ENCODE measurements at regions not wholly inside any gene's neighbourhood (a gene's known extent, or its start where the extent isn't known, plus 50 kb on each side); places are given as distances from the start of the nearest gene placed in this dataset.

DNA sequence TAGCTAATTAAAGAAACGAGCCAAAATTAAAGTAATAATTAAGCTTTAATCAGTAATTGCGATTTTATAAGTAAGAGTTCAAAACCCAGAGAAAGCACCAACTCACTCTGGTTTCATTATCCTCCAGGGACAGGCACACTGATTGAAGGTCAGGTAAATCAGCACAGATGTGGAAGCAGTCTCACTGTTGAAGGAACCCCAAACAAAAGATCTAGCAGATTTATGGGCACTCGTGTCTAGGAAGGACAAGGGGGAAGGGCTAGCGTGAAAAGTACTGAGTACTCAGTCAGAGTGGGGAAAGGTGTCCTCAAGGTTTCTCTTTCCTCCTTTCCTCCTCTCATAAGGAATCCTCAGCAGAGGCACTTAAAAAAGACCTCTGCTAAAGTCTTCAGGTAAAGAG lies 320.1 kb downstream of the PYDC2 start:
- no peak for TF ChIP-seq CTCF (IDR thresholded peaks at IDR 0.05)
- no peak for TF ChIP-seq POLR2A (IDR thresholded peaks at IDR 0.05)
